Keratinocyte (primary cell): ENCODE measurements at regions not wholly inside any gene's neighbourhood (a gene's known extent, or its start where the extent isn't known, plus 50 kb on each side); places are given as distances from the start of the nearest gene placed in this dataset.
"Not testable (repeated sequence)": the region's sequence is repeated elsewhere in the genome, so short reads cannot be mapped to it uniquely, and the experiment has no call there.

ENCODE experiments used
- DNase-seq: peaks from one replicate; pipeline ENCODE4 v3.0.0-alpha.2; 2011; ENCODE audit warnings: low read depth, missing footprints, low spot score
- FAIRE-seq: peaks from 2 replicates; lab custom pipeline; 2011; peaks lifted over from hg19 to GRCh38; lab: Jason Lieb, UNC
- H2AFZ ChIP-seq: 2 replicates; pipeline ENCODE4 v1.6.0; 2012; ENCODE audit warnings: low read length, control low read depth, inconsistent platforms; ENCODE audit not compliant: control insufficient read depth
- H3K27ac ChIP-seq: 2 replicates; pipeline ENCODE4 v1.5.1; 2011; ENCODE audit warnings: low read length; ENCODE audit not compliant: control insufficient read depth, insufficient read depth
- H3K27me3 ChIP-seq: 3 replicates; pipeline ENCODE4 v1.6.0; 2011; ENCODE audit warnings: low read length; ENCODE audit not compliant: control insufficient read depth, insufficient read depth; ENCODE audit errors: extremely low read depth
- H3K36me3 ChIP-seq, 2 experiments: 2 replicates in 1 of 2; 3 replicates in 1 of 2; pipeline ENCODE4 v1.5.1; 2011; ENCODE audit warnings: low read length in 2 of 2, mild to moderate bottlenecking in 1 of 2; ENCODE audit not compliant: control insufficient read depth in 2 of 2, insufficient read depth in 2 of 2; ENCODE audit errors: extremely low read depth in 1 of 2
- H3K4me1 ChIP-seq: 3 replicates; pipeline ENCODE4 v1.5.1; 2011; ENCODE audit warnings: low read length; ENCODE audit not compliant: control insufficient read depth, insufficient read depth; ENCODE audit errors: extremely low read depth
- H3K4me2 ChIP-seq: 3 replicates; pipeline ENCODE4 v1.6.0; 2011; ENCODE audit warnings: low read depth, low read length; ENCODE audit not compliant: control insufficient read depth, insufficient read depth; ENCODE audit errors: extremely low read depth
- H3K4me3 ChIP-seq, 3 experiments: fragments of 200-600 bp in 1 of 3; sonication (generic) in 1 of 3; 2 replicates in 2 of 3; 3 replicates in 1 of 3; pipeline ENCODE4 v1.5.1; 2011 to 2016; ENCODE audit warnings: low read length in 3 of 3, mild to moderate bottlenecking in 3 of 3, control low read depth in 2 of 3, inconsistent platforms in 1 of 3, low read depth in 1 of 3, mixed read lengths in 1 of 3, mixed run types in 1 of 3, moderate library complexity in 1 of 3; ENCODE audit not compliant: control insufficient read depth in 2 of 3, insufficient read depth in 2 of 3; ENCODE audit errors: extremely low read depth in 1 of 3
- H3K79me2 ChIP-seq: 2 replicates; pipeline ENCODE4 v1.6.0; 2012; ENCODE audit warnings: low read length; ENCODE audit not compliant: control insufficient read depth, insufficient read depth
- H3K9ac ChIP-seq: 3 replicates; pipeline ENCODE4 v1.6.0; 2011; ENCODE audit warnings: low read length; ENCODE audit not compliant: control insufficient read depth, insufficient read depth; ENCODE audit errors: extremely low read depth
- H3K9me1 ChIP-seq: 3 replicates; pipeline ENCODE4 v1.6.0; 2011; ENCODE audit warnings: low read length; ENCODE audit not compliant: control insufficient read depth, insufficient read depth; ENCODE audit errors: extremely low read depth
- H3K9me3 ChIP-seq: 2 replicates; pipeline ENCODE4 v1.5.1; 2012; ENCODE audit warnings: low read depth, low read length; ENCODE audit not compliant: control insufficient read depth
- H4K20me1 ChIP-seq: 3 replicates; pipeline ENCODE4 v1.6.0; 2011; ENCODE audit warnings: low read length; ENCODE audit not compliant: control insufficient read depth, insufficient read depth; ENCODE audit errors: extremely low read depth
- CTCF ChIP-seq, 3 experiments: IDR thresholded peaks in 1 of 3; conservative IDR thresholded peaks in 1 of 3; optimal IDR thresholded peaks in 1 of 3; 2 replicates in 2 of 3; 3 replicates in 1 of 3; pipeline versions ENCODE3 to v1.5.1; 2011; ENCODE audit warnings: low read length in 3 of 3, mild to moderate bottlenecking in 3 of 3, moderate library complexity in 2 of 3, control low read depth in 1 of 3, inconsistent platforms in 1 of 3; ENCODE audit not compliant: insufficient read depth in 2 of 3; ENCODE audit errors: extremely low read depth in 1 of 3
- EZH2 ChIP-seq: IDR thresholded peaks from one replicate; pipeline ENCODE4 v1.6.1; 2012; ENCODE audit warnings: inconsistent platforms, mild to moderate bottlenecking, low read length, moderate library complexity
- dilution Hi-C: fragments of 300-500 bp; cut with MboI; formaldehyde crosslinking; loops from one replicate; pipeline ENCODE4 v1.7.0; 2020; ENCODE audit warnings: low sequenced_read_pairs; ENCODE audit not compliant: extremely low pct_ligation_motif_present

- dilution Hi-C loops: no loop called here
- H3K79me2 ChIP-seq: no peaks in the 10 kb centered on the region
These were observed 207.0 kb downstream of the TMEM121 start for GRCh38 chr14:105733081-105734065.

GRCh38 chr14:105734241-105734640, 207.9 kb downstream of the TMEM121 start:
- H4K20me1 ChIP-seq, H3K9me1 ChIP-seq, H3K4me1 ChIP-seq, H3K79me2 ChIP-seq, DNase-seq, H3K36me3 ChIP-seq, H2AFZ ChIP-seq, H3K27ac ChIP-seq, H3K27me3 ChIP-seq, H3K9ac ChIP-seq, H3K4me3 ChIP-seq, dilution Hi-C loops, H3K4me2 ChIP-seq, FAIRE-seq: not testable (repeated sequence)
- H3K9me3 ChIP-seq: peaks cover 14% of the 10 kb centered on the region

More at GRCh38 chr14:105733081-105734065, 207.0 kb downstream of the TMEM121 start:
- H4K20me1 ChIP-seq: no peaks in the 10 kb centered on the region
- H3K36me3 ChIP-seq: no peaks in the 10 kb centered on the region
- H3K4me3 ChIP-seq: no peak overlapping the region
- H2AFZ ChIP-seq: no peak overlapping the region
- H3K27me3 ChIP-seq: no peaks in the 10 kb centered on the region
- H3K9me1 ChIP-seq: no peaks in the 10 kb centered on the region
- TF ChIP-seq EZH2 (no peak), CTCF (optimal IDR thresholded peaks at IDR 0.05 in 1 of 3, IDR thresholded peaks at IDR 0.05 in 1 of 3, conservative IDR thresholded peaks at IDR 0.05 in 1 of 3; ENCODE audit: extremely low read depth in 1 of 3, insufficient read depth in 2 of 3, low read length in 3 of 3) (no peak)
- no peak overlapping the region for H3K9ac ChIP-seq
- FAIRE-seq: no peak
- H3K4me2 ChIP-seq: no peak overlapping the region
- H3K27ac ChIP-seq: no peak overlapping the region
- peaks cover 14% of the 10 kb centered on the region for H3K9me3 ChIP-seq
- no peaks in the 10 kb centered on the region for H3K4me1 ChIP-seq
- no peak for DNase-seq

- H3K27me3 ChIP-seq, H3K9ac ChIP-seq, dilution Hi-C loops, H3K36me3 ChIP-seq, H3K4me2 ChIP-seq, H3K79me2 ChIP-seq, H3K9me1 ChIP-seq, H3K4me3 ChIP-seq, H4K20me1 ChIP-seq, FAIRE-seq, DNase-seq, H2AFZ ChIP-seq, H3K4me1 ChIP-seq, H3K27ac ChIP-seq: not testable (repeated sequence)
- H3K9me3 ChIP-seq: peaks cover 13% of the 10 kb centered on the region
These were observed 209.9 kb downstream of the TMEM121 start for GRCh38 chr14:105736331-105736730.
